NCI-H1436 (cell line): ENCODE measurements at regions not wholly inside any gene's neighbourhood (a gene's known extent, or its start where the extent isn't known, plus 50 kb on each side); places are given as distances from the start of the nearest gene placed in this dataset.
"Not testable (repeated sequence)": the region's sequence is repeated elsewhere in the genome, so short reads cannot be mapped to it uniquely, and the experiment has no call there.

Experiments used
- DNase-seq: peaks from one replicate; lab custom pipeline; 2025; lab: John Stamatoyannopoulos, UW

GRCh38 chr5:86232246-86232645, 385.5 kb upstream of the COX7C start:
- DNase-seq, result no peak

- no peak for DNase-seq
Measured at GRCh38 chr5:86244153-86244552, 373.6 kb upstream of the COX7C start.

GRCh38 chr5:86257871-86258270, 359.9 kb upstream of the COX7C start:
- DNase-seq, result no peak

GRCh38 chr5:86284400-86285190, 333.1 kb upstream of the COX7C start:
- not testable (repeated sequence) for DNase-seq

- DNase-seq, result not testable (repeated sequence)
Measured at GRCh38 chr5:86287437-86287836, 330.3 kb upstream of the COX7C start.

GRCh38 chr5:86289786-86290185, 328.0 kb upstream of the COX7C start:
- not testable (repeated sequence) for DNase-seq

- not testable (repeated sequence) for DNase-seq
Measured at GRCh38 chr5:86292811-86293210, 324.9 kb upstream of the COX7C start.

GRCh38 chr5:86302643-86303042, 315.1 kb upstream of the COX7C start:
- DNase-seq, result not testable (repeated sequence)

DNA sequence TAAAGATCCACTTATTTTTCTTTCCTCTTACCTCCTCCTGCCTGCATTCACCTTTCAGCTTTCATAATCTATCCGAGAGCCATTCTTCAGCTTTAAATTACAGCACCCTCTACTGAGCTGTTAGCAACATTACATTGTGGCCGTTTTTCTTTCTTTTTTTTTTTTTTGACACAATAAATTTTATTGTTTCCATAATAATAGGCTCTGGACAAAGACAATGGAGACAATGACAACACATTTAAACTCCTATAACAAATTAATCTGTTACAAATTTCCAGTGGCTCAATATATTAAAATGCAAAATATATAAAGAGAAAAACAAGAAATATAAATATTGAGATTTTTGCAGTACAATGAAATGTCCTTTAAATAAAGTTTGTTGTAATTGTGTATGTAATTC, 312.7 kb upstream of the COX7C start:
- DNase-seq, result not testable (repeated sequence)

DNA sequence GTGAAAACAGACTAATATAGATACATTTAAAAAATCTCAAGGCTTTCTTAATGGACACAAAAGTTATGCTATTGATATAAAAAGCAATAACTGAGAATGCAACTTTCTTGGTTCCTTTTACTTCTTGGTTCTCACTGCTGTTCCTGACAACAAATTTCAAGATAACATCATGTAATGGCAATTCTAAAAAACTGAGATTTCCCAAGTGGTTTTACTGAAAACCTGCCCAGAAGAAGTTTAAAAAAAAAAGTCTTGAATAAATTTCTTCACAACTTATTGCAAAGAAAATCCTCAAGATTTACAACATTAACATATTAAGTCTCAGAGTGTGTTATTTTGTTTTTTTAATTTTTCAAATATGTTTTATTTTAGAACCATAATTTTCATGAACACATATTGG, 302.8 kb upstream of the COX7C start:
- DNase-seq, result no peak

GRCh38 chr5:86320266-86320665, 297.5 kb upstream of the COX7C start:
- no peak for DNase-seq

- DNase-seq, result no peak
Measured at GRCh38 chr5:86329318-86329717, 288.4 kb upstream of the COX7C start.

- no peak for DNase-seq
Measured at GRCh38 chr5:86330736-86331135, 287.0 kb upstream of the COX7C start.

GRCh38 chr5:86332851-86333250, 284.9 kb upstream of the COX7C start:
- no peak for DNase-seq

DNA sequence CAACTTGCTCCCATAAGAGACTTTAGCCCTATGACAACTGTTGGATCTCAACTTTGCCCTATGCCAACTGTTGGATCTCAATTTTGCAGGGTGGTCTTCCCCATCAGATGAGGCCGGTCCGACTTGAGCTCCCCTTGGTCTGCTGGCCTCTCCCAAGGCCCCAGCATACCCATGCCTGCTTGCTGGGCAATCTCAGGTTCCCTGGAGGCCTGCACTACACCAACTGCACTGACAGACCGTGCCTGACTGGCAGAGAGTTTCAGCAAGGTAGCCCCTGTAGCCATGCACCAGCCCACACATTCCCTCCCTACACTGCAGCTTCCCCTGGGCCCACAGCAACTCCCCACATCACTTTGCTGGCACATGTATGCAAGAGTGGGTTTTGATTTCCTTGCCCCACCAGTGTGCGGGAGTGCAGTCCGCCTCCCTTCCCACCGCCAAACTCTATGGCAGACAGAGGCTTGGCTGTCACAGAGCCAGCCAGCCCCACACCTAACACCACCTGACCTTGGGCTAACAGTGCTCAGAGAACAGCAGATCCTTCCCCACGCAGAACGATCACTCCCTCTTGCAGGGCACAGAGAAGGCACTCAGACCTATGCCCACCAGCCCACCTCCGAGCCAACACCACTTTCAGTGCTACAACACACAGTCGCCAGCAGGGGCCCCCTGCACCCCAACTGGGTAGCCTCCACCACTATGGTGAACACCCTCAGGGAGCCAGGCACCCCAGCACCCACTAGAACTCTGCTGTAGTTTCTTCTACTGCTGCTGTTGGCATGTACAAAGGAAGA, 279.9 kb upstream of the COX7C start:
- DNase-seq, result no peak

GRCh38 chr5:86354664-86355063, 263.1 kb upstream of the COX7C start:
- DNase-seq, result no peak

DNA sequence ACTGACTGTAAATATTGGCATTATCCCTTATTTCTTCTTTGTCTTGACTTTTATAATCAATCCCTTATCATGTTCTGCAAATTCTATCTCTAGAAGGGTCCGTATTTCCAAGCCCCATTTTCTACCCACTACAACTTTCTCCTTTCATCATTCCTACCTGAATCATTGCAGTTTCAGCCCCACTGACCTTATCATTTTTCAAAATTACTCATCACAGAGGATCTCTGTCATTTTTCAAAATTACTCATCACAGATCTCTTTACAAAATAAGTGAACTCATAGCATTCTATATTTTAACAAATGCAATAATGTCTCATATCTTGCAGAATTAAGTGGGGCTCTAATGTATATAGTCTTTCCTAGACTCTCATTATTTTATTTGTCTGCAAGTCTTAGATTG, 256.9 kb upstream of the COX7C start:
- no peak for DNase-seq

DNA sequence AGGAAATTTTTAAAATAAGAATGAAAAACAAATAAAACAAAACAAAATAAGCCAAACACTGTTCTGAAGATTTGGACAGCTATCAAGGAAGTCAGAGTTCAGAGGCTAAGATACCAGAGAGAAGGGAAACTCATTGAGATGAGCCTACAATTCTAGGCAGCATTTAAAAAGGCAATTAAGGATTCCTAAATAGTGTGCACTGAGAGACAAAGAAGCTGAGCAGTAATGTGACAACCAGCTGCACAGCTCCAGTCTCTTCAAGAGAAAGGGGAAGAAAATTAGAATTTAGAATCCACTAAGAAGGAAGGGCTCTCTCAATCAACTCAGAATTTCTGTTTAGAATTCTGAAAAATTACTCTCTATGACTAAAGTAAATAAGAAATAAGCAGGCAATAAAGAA, 246.7 kb upstream of the COX7C start:
- DNase-seq, result no peak

GRCh38 chr5:86374611-86375010, 243.1 kb upstream of the COX7C start:
- DNase-seq, result no peak

GRCh38 chr5:86376214-86376613, 241.5 kb upstream of the COX7C start:
- no peak for DNase-seq

- DNase-seq, result no peak
Measured at GRCh38 chr5:86403190-86403589, 214.6 kb upstream of the COX7C start.

GRCh38 chr5:86404256-86404655, 213.5 kb upstream of the COX7C start:
- no peak for DNase-seq

DNA sequence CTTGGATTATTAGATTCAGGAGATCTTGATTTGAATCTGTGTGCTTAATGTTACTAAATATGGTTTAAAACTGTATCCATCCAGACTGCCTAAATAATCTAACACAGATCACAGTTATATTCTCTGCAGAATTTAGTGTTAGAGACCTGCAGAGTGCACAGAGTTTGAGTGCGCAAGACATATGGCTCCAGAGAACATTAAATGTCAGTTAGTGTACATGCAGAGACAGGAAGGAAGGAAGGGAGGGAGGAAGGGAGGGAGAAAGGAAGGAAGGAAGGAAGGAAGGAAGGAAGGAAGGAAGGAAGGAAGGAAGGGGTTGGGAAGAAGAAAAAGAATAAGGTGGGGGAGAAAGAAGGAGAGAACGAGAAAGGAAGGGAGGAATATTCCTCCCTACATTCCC, 210.0 kb upstream of the COX7C start:
- no peak for DNase-seq
